Endothelial cell (in vitro differentiated cells): ENCODE measurements at regions not wholly inside any gene's neighbourhood (a gene's known extent, or its start where the extent isn't known, plus 50 kb on each side); places are given as distances from the start of the nearest gene placed in this dataset.
"Not testable (repeated sequence)": the region's sequence is repeated elsewhere in the genome, so short reads cannot be mapped to it uniquely, and the experiment has no call there.

Source experiments
- DNase-seq: peaks from one replicate; pipeline ENCODE4 v3.0.0; 2021; ENCODE audit warnings: low spot score
- H3K27ac Mint-ChIP-seq: one replicate; pipeline ENCODE4 v1.8.0; 2021; ENCODE audit warnings: mixed read lengths, inconsistent platforms; ENCODE audit not compliant: unreplicated experiment
- H3K27me3 Mint-ChIP-seq: one replicate; pipeline ENCODE4 v1.8.0; 2021; ENCODE audit warnings: mild to moderate bottlenecking, moderate library complexity, mixed read lengths, inconsistent platforms; ENCODE audit not compliant: unreplicated experiment
- H3K36me3 Mint-ChIP-seq: one replicate; pipeline ENCODE4 v1.8.0; 2021; ENCODE audit warnings: mild to moderate bottlenecking, low read depth, mixed read lengths, inconsistent platforms; ENCODE audit not compliant: unreplicated experiment
- H3K4me1 Mint-ChIP-seq: one replicate; pipeline ENCODE4 v1.8.0; 2021; ENCODE audit warnings: mild to moderate bottlenecking, mixed read lengths, inconsistent platforms; ENCODE audit not compliant: unreplicated experiment
- H3K4me3 Mint-ChIP-seq: one replicate; pipeline ENCODE4 v1.8.0; 2021; ENCODE audit warnings: mild to moderate bottlenecking, mixed read lengths, inconsistent platforms; ENCODE audit not compliant: unreplicated experiment
- H3K9me3 Mint-ChIP-seq: one replicate; pipeline ENCODE4 v1.8.0; 2021; ENCODE audit warnings: mixed read lengths, inconsistent platforms; ENCODE audit not compliant: unreplicated experiment
- TF ChIP-seq, protein P1 (sequence below): fragments of 200-600 bp; sonication (generic); IDR thresholded peaks from one replicate; pipeline ENCODE4 v1.5.0; 2021; ENCODE audit warnings: antibody characterized with exemption; ENCODE audit not compliant: unreplicated experiment

DNA sequence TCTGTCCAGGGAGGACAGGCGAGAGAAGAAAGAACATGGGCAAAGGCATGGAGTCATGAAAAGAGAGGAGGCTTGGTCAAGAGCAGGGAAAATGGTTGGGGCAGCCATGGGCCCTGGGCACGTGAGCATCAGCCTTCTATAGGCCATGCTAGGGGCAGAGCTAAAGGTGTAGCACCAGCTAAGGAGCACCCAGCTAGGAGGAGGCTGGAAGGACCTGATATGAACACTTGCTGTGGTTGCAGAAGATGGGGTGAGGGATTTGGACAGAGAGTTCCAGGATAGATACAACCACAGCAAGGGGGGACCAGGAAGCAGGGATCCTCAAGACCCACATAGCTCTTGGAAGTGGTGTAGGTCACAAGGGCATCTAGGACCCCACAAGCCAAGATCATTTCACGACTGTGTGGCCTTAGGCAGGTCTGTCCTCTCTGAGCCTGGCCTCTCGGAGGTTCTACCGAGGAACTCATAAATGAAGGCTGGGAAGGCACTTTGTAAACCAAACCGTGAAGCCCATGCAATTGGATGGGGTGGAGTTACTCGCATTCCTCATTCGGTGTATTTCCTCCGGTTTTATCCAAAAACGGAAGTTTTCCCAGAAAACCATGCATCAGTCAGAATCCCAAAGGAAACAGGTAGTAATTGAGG is 74.0 kb upstream of the TOP1 start:
- H3K27ac Mint-ChIP-seq: no peak overlapping the region
- peaks cover 4% of the 10 kb centered on the region for H3K9me3 Mint-ChIP-seq
- no peak overlapping the region for H3K4me3 Mint-ChIP-seq
- H3K27me3 Mint-ChIP-seq: peaks cover 1% of the 10 kb centered on the region
- peaks cover 4% of the 10 kb centered on the region for H3K36me3 Mint-ChIP-seq
- DNase-seq: no peak
- TF ChIP-seq, protein P1, sequence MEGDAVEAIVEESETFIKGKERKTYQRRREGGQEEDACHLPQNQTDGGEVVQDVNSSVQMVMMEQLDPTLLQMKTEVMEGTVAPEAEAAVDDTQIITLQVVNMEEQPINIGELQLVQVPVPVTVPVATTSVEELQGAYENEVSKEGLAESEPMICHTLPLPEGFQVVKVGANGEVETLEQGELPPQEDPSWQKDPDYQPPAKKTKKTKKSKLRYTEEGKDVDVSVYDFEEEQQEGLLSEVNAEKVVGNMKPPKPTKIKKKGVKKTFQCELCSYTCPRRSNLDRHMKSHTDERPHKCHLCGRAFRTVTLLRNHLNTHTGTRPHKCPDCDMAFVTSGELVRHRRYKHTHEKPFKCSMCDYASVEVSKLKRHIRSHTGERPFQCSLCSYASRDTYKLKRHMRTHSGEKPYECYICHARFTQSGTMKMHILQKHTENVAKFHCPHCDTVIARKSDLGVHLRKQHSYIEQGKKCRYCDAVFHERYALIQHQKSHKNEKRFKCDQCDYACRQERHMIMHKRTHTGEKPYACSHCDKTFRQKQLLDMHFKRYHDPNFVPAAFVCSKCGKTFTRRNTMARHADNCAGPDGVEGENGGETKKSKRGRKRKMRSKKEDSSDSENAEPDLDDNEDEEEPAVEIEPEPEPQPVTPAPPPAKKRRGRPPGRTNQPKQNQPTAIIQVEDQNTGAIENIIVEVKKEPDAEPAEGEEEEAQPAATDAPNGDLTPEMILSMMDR: no peak
- peaks cover 2% of the 10 kb centered on the region for H3K4me1 Mint-ChIP-seq

GRCh38 chr20:40955326-40955725 is 73.3 kb upstream of the TOP1 start:
- TF ChIP-seq, protein P1: no peak
- Mint-ChIP-seq H3K27ac (no peak overlapping the region), H3K4me3 (no peak overlapping the region), H3K4me1 (peaks cover 2% of the 10 kb centered on the region), H3K9me3 (peaks cover 4% of the 10 kb centered on the region), H3K36me3 (peaks cover 4% of the 10 kb centered on the region), H3K27me3 (peaks cover 3% of the 10 kb centered on the region)
- DNase-seq: no peak

DNA sequence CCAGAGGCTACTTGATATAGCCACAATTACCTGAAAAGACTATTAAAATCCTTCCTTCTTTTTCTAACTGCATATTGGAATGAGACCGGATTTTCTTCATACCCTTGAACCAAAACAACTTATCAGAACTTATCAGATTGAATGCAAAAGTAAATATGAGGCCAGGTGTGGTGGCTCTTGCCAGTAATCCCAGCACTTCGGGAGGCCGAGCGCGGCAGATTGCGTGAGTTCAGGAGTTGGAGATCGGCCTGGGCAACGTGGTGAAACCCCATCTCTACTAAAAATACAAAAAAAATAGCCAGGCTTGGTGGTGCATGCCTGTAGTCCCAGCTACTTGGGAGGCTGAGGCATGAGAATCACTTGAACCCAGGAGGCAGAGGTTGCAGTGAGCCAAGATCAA is 72.8 kb upstream of the TOP1 start:
- not testable (repeated sequence) for H3K36me3 Mint-ChIP-seq, H3K27me3 Mint-ChIP-seq, DNase-seq, H3K27ac Mint-ChIP-seq, H3K4me3 Mint-ChIP-seq, H3K4me1 Mint-ChIP-seq, H3K9me3 Mint-ChIP-seq

DNA sequence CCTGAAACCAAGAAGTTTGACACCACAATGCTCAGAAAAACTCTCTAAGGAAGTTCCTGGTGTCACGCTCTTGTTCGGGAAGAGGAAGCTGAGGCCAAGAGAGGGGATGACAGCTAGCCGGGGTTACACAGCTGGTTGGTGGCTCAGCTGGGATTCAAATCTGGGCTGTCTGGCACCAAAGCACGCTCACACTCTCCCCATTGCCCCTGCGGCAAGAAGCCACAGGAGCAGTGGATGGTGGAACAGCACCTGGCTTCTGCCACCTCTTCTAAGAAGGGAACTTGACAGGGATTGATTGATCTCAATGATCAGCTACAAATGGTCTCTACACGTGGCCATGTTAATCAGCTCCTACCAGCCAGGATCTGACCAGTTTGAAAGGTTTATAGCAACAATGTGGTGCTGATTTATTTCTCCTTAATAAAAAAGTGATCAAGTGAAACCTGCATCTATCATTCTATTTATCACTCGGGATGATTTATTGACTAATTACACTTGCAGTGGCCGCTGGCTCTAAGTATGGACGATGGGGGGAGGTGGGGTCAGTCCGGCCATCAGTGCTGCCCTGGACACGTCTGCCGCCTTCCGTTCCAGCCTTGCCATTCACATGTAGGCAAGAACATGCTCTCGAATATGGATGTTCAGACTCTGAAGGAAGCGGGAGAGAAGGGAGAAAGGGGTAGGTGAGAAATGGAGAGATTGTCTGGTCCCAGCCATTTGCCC is 71.9 kb upstream of the TOP1 start:
- H3K9me3 Mint-ChIP-seq: peaks cover 4% of the 10 kb centered on the region
- DNase-seq: no peak
- H3K27me3 Mint-ChIP-seq: peaks cover 6% of the 10 kb centered on the region
- TF ChIP-seq, protein P1: no peak
- no peak overlapping the region for H3K4me3 Mint-ChIP-seq
- peaks cover 2% of the 10 kb centered on the region for H3K4me1 Mint-ChIP-seq
- no peak overlapping the region for H3K27ac Mint-ChIP-seq
- H3K36me3 Mint-ChIP-seq: peaks cover 4% of the 10 kb centered on the region

DNA sequence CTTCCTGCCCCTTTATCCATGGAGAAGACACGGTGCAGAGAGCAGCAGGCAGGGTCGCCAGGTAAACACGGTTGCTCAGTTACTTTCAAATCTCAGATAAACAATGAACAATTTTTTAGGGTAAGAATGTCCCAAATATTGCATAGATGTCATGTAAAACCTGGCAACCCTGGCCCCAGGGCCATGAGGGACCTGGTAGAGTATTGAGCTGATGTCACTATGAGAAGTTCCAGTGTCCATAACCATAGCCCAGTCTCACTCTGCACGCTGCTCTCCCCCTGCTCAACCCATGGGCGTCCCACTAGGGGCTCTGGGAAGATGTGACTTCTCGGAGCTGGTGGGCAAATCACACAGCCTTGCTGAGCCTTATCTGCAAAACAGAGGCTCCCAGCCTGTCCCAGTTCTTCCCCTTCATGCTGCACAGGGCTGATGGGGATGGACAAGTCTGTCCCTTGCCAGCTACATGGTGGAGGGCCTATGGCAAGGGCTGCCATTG is 71.3 kb upstream of the TOP1 start:
- Mint-ChIP-seq H3K27ac (no peak overlapping the region), H3K9me3 (peaks cover 4% of the 10 kb centered on the region)

More for the DNA sequence above, 71.3 kb upstream of the TOP1 start:
- DNase-seq: no peak
- no peak overlapping the region for H3K4me3 Mint-ChIP-seq
- H3K27me3 Mint-ChIP-seq: peaks cover 6% of the 10 kb centered on the region
- peaks cover 4% of the 10 kb centered on the region for H3K36me3 Mint-ChIP-seq
- peaks cover 2% of the 10 kb centered on the region for H3K4me1 Mint-ChIP-seq
- TF ChIP-seq, protein P1: no peak
